Upper lobe of left lung (tissue), 4 donors: ENCODE measurements at regions not wholly inside any gene's neighbourhood (a gene's known extent, or its start where the extent isn't known, plus 50 kb on each side); places are given as distances from the start of the nearest gene placed in this dataset.

Experiments used
- EP300 ChIP-seq, 4 donors: sonication (generic); formaldehyde crosslinking; IDR thresholded peaks; one replicate each; pipeline ENCODE4 v1.5.1; 2017; ENCODE audit warnings: antibody characterized with exemption in 4 of 4, control low read depth in 2 of 4
- POLR2A ChIP-seq, 4 donors: fragments of 450-650 bp; IDR thresholded peaks; one replicate each; pipeline ENCODE4 v1.5.1; 2016 to 2017; ENCODE audit warnings: antibody characterized with exemption in 4 of 4, mild to moderate bottlenecking in 2 of 4
- TF ChIP-seq, protein P1 (sequence below), 6 experiments: fragments of 450-650 bp in 4 of 6; fragments of 200-600 bp in 2 of 6; sonication (generic) in 2 of 6; IDR thresholded peaks; one replicate each; pipeline ENCODE4 v1.5.1; 2016 to 2019; ENCODE audit warnings: antibody characterized with exemption in 6 of 6

DNA sequence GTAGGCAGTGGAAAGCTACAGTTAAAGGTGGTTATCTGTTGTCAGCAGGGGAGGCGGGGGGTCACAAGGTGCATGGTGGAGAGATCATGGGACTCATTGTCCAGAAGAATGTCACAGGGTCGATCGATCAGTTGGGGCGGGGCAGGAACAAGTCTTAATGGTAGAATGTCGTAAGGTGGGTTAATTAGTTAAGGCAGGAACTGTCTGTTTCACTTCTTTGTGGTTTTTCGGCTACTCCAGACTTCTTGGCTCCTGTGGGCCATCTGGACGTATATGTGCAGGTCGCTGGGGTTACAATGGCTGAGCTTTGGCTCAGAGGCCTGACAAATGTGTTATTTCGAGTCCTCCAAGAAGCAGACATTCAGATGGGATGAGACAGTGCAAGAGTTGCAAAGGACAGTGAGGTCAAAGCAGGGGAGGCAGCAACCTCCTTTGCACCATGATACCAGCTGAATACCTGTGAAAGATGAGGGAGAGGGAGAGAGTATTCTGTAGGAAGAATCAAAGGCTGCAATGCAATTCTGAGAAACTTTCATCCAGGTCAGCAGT, 246.9 kb upstream of the TMEM132C start:
- TF ChIP-seq, protein P1, sequence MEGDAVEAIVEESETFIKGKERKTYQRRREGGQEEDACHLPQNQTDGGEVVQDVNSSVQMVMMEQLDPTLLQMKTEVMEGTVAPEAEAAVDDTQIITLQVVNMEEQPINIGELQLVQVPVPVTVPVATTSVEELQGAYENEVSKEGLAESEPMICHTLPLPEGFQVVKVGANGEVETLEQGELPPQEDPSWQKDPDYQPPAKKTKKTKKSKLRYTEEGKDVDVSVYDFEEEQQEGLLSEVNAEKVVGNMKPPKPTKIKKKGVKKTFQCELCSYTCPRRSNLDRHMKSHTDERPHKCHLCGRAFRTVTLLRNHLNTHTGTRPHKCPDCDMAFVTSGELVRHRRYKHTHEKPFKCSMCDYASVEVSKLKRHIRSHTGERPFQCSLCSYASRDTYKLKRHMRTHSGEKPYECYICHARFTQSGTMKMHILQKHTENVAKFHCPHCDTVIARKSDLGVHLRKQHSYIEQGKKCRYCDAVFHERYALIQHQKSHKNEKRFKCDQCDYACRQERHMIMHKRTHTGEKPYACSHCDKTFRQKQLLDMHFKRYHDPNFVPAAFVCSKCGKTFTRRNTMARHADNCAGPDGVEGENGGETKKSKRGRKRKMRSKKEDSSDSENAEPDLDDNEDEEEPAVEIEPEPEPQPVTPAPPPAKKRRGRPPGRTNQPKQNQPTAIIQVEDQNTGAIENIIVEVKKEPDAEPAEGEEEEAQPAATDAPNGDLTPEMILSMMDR (IDR thresholded peaks at IDR 0.05) = no peak
- no peak for TF ChIP-seq POLR2A (IDR thresholded peaks at IDR 0.05)
- TF ChIP-seq EP300 (IDR thresholded peaks at IDR 0.05) = no peak
